Body of pancreas (tissue), 4 donors: ENCODE measurements at regions not wholly inside any gene's neighbourhood (a gene's known extent, or its start where the extent isn't known, plus 50 kb on each side); places are given as distances from the start of the nearest gene placed in this dataset.

Source experiments
- ATAC-seq: fragments of 150-250 bp; one replicate; pipeline ENCODE4 v1.9.1; 2016
- DNase-seq, 4 donors: peaks; one replicate each; pipeline ENCODE4 v3.0.0-alpha.2; 2019
- H3K27ac ChIP-seq, 4 donors: fragments of 200-600 bp; sonication (generic); 1 replicate in 3 of 4; 2 replicates in 1 of 4; pipeline versions ENCODE4 v1.5.1 to v1.6.1; 2016 to 2019; ENCODE audit warnings: mild to moderate bottlenecking in 1 of 4, mixed read lengths in 1 of 4, moderate library complexity in 1 of 4
- H3K27me3 ChIP-seq, 2 donors: fragments of 200-600 bp; sonication (generic); one replicate each; pipeline ENCODE4 v1.6.0; 2016; ENCODE audit warnings: mild to moderate bottlenecking in 1 of 2
- H3K36me3 ChIP-seq, 2 donors: fragments of 200-600 bp; sonication (generic); replicated peaks in 1 of 2; 2 replicates each; pipeline ENCODE4 v1.5.1; 2016; ENCODE audit warnings: low read depth in 2 of 2; ENCODE audit not compliant: insufficient read depth in 1 of 2
- H3K4me1 ChIP-seq: fragments of 200-600 bp; sonication (generic); one replicate; pipeline ENCODE4 v1.6.0; 2016
- H3K4me3 ChIP-seq, 2 donors: fragments of 200-600 bp; sonication (generic); 1 replicate in 1 of 2; 2 replicates in 1 of 2; pipeline ENCODE4 v1.5.1; 2016 to 2019
- H3K9me3 ChIP-seq, 3 donors: fragments of 200-600 bp; sonication (generic); 1 replicate in 2 of 3; 2 replicates in 1 of 3; pipeline ENCODE4 v1.5.1; 2016
- CTCF ChIP-seq, 7 experiments: fragments of 450-650 bp in 4 of 7; fragments of 200-600 bp in 3 of 7; sonication (generic) in 3 of 7; IDR thresholded peaks; one replicate each; pipeline ENCODE4 v1.5.1; 2016 to 2019; ENCODE audit warnings: antibody characterized with exemption in 7 of 7
- POLR2A ChIP-seq, 3 donors: fragments of 450-650 bp; IDR thresholded peaks; one replicate each; pipeline ENCODE4 v1.6.1; 2016; ENCODE audit warnings: antibody characterized with exemption in 3 of 3, mild to moderate bottlenecking in 2 of 3
- WGBS, 2 donors: methylation state at CpG; one replicate each; pipeline ENCODE4 v1.1.5; 2017; 5-methylcytosine and 5-hydroxymethylcytosine counted together
- intact Hi-C: fragments of 100-400 bp; cut with DNase I; formaldehyde crosslinking; loops from one replicate; pipeline ENCODE4 v1.15.1; 2023

GRCh38 chr10:18960466-18961079 is 88.0 kb upstream of the MALRD1 start:
- ATAC-seq: no peak
- H3K9me3 ChIP-seq: no peaks in the 10 kb centered on the region
- no peaks in the 10 kb centered on the region for H3K36me3 ChIP-seq
- no peak for TF ChIP-seq CTCF (IDR thresholded peaks at IDR 0.05)
- TF ChIP-seq POLR2A (IDR thresholded peaks at IDR 0.05): no peak
- no peak overlapping the region for H3K27ac ChIP-seq
- H3K27me3 ChIP-seq: no peaks in the 10 kb centered on the region
- intact Hi-C loops: no loop called here
- H3K4me3 ChIP-seq: no peak overlapping the region
- WGBS, 2 donors: 62 to 76% methylated on average over 10 to 11 of the region's 11 CpGs
- no peak for DNase-seq
- H3K4me1 ChIP-seq: no peaks in the 10 kb centered on the region

- TF ChIP-seq POLR2A (IDR thresholded peaks at IDR 0.05) (no peak), CTCF (IDR thresholded peaks at IDR 0.05) (no peak)
- no peak for DNase-seq
- no peak overlapping the region for H3K4me3 ChIP-seq
- H3K9me3 ChIP-seq: no peaks in the 10 kb centered on the region
- intact Hi-C loops: no loop called here
- no peaks in the 10 kb centered on the region for H3K36me3 ChIP-seq
- no peak overlapping the region for H3K27ac ChIP-seq
- 39 to 40% methylated on average over 1 of the region's 1 CpG for WGBS, 2 donors
- ATAC-seq: no peak
- H3K4me1 ChIP-seq: no peaks in the 10 kb centered on the region
- no peaks in the 10 kb centered on the region for H3K27me3 ChIP-seq
Observed at GRCh38 chr10:18968159-18968558, 80.4 kb upstream of the MALRD1 start.

GRCh38 chr10:18976696-18977251 is 71.8 kb upstream of the MALRD1 start:
- TF ChIP-seq POLR2A (IDR thresholded peaks at IDR 0.05) (no peak), CTCF (IDR thresholded peaks at IDR 0.05) (no peak)
- Histone ChIP-seq H3K9me3 (no peaks in the 10 kb centered on the region), H3K27me3 (no peaks in the 10 kb centered on the region), H3K4me3 (no peak overlapping the region), H3K4me1 (no peaks in the 10 kb centered on the region), H3K27ac (no peak overlapping the region), H3K36me3 (no peaks in the 10 kb centered on the region)
- no peak for DNase-seq
- intact Hi-C loops: no loop called here
- no peak for ATAC-seq
- WGBS, 2 donors: 34 to 40% methylated on average over 4 of the region's 4 CpGs

- intact Hi-C loops: no loop called here
- WGBS, 2 donors: 40 to 48% methylated on average over 4 of the region's 4 CpGs
- ATAC-seq: no peak
- no peaks in the 10 kb centered on the region for H3K9me3 ChIP-seq
- no peaks in the 10 kb centered on the region for H3K36me3 ChIP-seq
- H3K27ac ChIP-seq: no peak overlapping the region
- no peak overlapping the region for H3K4me3 ChIP-seq
- H3K4me1 ChIP-seq: no peaks in the 10 kb centered on the region
- TF ChIP-seq POLR2A (IDR thresholded peaks at IDR 0.05): no peak
- TF ChIP-seq CTCF (IDR thresholded peaks at IDR 0.05): no peak
- H3K27me3 ChIP-seq: no peaks in the 10 kb centered on the region
- DNase-seq: no peak
Observed at GRCh38 chr10:18980089-18980629, 68.4 kb upstream of the MALRD1 start.

GRCh38 chr10:18984531-18984930 is 64.1 kb upstream of the MALRD1 start:
- H3K4me1 ChIP-seq: no peaks in the 10 kb centered on the region
- intact Hi-C loops: no loop called here
- no peak overlapping the region for H3K4me3 ChIP-seq
- TF ChIP-seq POLR2A (IDR thresholded peaks at IDR 0.05) (no peak), CTCF (IDR thresholded peaks at IDR 0.05) (no peak)
- no peak overlapping the region for H3K27ac ChIP-seq
- 22 to 35% methylated on average over 3 of the region's 3 CpGs for WGBS, 2 donors
- H3K36me3 ChIP-seq: no peaks in the 10 kb centered on the region
- ATAC-seq: no peak
- H3K27me3 ChIP-seq: no peaks in the 10 kb centered on the region
- DNase-seq: no peak
- H3K9me3 ChIP-seq: no peaks in the 10 kb centered on the region
